Prostate gland (tissue), 2 donors: ENCODE measurements at regions not wholly inside any gene's neighbourhood (a gene's known extent, or its start where the extent isn't known, plus 50 kb on each side); places are given as distances from the start of the nearest gene placed in this dataset.

Experiments used
- CTCF ChIP-seq, 4 experiments: fragments of 200-600 bp in 2 of 4; fragments of 450-650 bp in 2 of 4; sonication (generic) in 2 of 4; IDR thresholded peaks; 1 replicate in 3 of 4; 2 replicates in 1 of 4; pipeline ENCODE4 v1.5.1; 2016 to 2019; ENCODE audit warnings: antibody characterized with exemption in 4 of 4, mild to moderate bottlenecking in 2 of 4, moderate library complexity in 2 of 4
- POLR2AphosphoS5 ChIP-seq: sonication (generic); formaldehyde crosslinking; IDR thresholded peaks from one replicate; pipeline ENCODE4 v1.6.1; 2017; ENCODE audit warnings: antibody characterized with exemption

DNA sequence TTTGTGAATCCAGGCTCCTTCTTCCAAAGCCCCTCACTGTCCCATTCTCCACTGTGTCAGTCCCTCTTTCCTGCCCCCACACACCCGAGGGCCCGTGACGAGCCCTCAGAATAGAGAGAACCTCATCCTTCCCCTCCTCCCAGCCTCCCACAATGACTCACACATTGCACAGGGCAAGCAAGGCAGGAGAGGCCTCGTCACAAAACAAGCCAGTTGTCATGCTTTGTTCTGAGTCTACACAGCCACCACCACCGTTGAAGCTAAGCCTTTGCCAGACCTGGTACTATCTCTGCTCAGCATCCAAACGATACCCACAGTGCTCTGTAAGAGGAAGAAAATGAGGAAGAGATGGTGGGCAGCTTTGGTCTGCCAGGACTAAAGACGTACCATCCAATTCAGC is 142.2 kb upstream of the ZNF366 start:
- TF ChIP-seq CTCF (IDR thresholded peaks at IDR 0.05) (no peak), POLR2AphosphoS5 (no peak)
